ENCODE measurements at regions not wholly inside any gene's neighbourhood (a gene's known extent, or its start where the extent isn't known, plus 50 kb on each side); places are given as distances from the start of the nearest gene placed in this dataset.

GRCh38 chr20:8972963-8973705 lies 95.8 kb upstream of the PLCB4 start:
- TF ChIP-seq CTCF (IDR thresholded peaks at IDR 0.05) = no peak
- no peak for TF ChIP-seq POLR2A (IDR thresholded peaks at IDR 0.05)
- TF ChIP-seq EP300 (IDR thresholded peaks at IDR 0.05) = no peak
- no peak for TF ChIP-seq POLR2AphosphoS5 (IDR thresholded peaks at IDR 0.05)
